ENCODE measurements at regions not wholly inside any gene's neighbourhood (a gene's known extent, or its start where the extent isn't known, plus 50 kb on each side); places are given as distances from the start of the nearest gene placed in this dataset.

DNA sequence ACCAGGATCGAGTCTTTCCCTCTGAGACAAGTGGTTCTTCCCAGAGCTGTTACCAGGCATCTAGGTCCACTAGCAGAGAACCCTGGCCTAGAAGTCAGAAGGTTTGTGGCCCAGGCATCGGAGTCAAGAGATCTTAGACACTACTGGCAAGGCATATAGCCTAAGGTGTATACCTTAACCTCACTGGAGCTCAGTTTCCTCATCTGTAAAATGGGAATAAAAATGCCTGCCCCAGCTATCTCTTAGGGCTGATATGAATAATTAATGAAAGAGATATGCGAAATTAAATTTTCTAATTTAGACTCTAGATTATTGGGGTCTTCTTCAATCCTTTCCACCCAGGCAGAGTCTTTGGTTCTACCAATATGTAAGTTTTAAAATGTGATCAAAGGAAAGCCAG is 60.5 kb upstream of the NLK start:
- 76 to 87% (median 84%) methylated on average over 3 of the region's 3 CpGs for WGBS, 5 donors

DNA sequence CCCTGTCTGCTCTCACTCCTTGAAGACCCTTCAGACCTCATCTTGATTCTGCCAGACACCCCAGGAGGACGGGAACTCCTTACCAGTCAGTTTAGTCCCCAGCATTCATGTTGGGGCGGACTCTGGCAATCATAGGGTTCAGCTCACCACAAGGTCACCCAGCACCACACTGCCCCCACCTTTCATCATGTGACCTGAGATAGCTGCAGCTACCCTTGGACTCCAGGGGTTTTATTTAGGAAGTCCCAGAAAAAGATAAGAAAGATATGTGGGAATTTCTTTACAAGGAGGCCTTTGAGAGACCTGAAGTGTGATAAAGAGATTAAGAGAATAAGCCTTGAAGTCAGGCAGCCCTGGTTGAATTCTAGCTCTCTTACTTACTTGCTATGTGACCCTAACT is 59.8 kb upstream of the NLK start:
- DNase-seq, result no peak
- Histone ChIP-seq H3K27ac (no peak overlapping the region), H3K27me3 (replicated peaks in 1 of 7) (peaks cover 0 to 8% (median 0%) of the 10 kb centered on the region in 7 donors), H3K4me1 (peaks cover 6 to 39% (median 12%) of the 10 kb centered on the region in 6 donors), H3K4me3 (no peak overlapping the region), H3K36me3 (no peaks in the 10 kb centered on the region), H3K9me3 (no peaks in the 10 kb centered on the region)
- WGBS, 5 donors, result 85 to 100% (median 91%) methylated on average over 2 of the region's 2 CpGs
- TF ChIP-seq POLR2AphosphoS5 (IDR thresholded peaks at IDR 0.05), result no peak
- no peak for TF ChIP-seq POLR2A (IDR thresholded peaks at IDR 0.05)
- TF ChIP-seq, protein P1, sequence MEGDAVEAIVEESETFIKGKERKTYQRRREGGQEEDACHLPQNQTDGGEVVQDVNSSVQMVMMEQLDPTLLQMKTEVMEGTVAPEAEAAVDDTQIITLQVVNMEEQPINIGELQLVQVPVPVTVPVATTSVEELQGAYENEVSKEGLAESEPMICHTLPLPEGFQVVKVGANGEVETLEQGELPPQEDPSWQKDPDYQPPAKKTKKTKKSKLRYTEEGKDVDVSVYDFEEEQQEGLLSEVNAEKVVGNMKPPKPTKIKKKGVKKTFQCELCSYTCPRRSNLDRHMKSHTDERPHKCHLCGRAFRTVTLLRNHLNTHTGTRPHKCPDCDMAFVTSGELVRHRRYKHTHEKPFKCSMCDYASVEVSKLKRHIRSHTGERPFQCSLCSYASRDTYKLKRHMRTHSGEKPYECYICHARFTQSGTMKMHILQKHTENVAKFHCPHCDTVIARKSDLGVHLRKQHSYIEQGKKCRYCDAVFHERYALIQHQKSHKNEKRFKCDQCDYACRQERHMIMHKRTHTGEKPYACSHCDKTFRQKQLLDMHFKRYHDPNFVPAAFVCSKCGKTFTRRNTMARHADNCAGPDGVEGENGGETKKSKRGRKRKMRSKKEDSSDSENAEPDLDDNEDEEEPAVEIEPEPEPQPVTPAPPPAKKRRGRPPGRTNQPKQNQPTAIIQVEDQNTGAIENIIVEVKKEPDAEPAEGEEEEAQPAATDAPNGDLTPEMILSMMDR (IDR thresholded peaks at IDR 0.05 in 8 of 11, conservative IDR thresholded peaks at IDR 0.05 in 3 of 11), result no peak
- intact Hi-C loops (cut with DNase I; ENCODE audit: low total_unique reads), result no loop called here

More for the DNA sequence above, 60.5 kb upstream of the NLK start:
- no peaks in the 10 kb centered on the region for H3K36me3 ChIP-seq
- no peaks in the 10 kb centered on the region for H3K9me3 ChIP-seq
- peaks cover 0 to 8% (median 0%) of the 10 kb centered on the region in 7 donors for H3K27me3 ChIP-seq (replicated peaks in 1 of 7)
- no peak for DNase-seq
- H3K4me1 ChIP-seq, result peaks cover 6 to 39% (median 12%) of the 10 kb centered on the region in 6 donors
- no peak overlapping the region for H3K27ac ChIP-seq
- no peak overlapping the region for H3K4me3 ChIP-seq
- intact Hi-C loops (cut with DNase I; ENCODE audit: low total_unique reads), result no loop called here
- TF ChIP-seq, protein P1 (IDR thresholded peaks at IDR 0.05 in 8 of 11, conservative IDR thresholded peaks at IDR 0.05 in 3 of 11), result no peak
- no peak for TF ChIP-seq POLR2AphosphoS5 (IDR thresholded peaks at IDR 0.05)
- no peak for TF ChIP-seq POLR2A (IDR thresholded peaks at IDR 0.05)

DNA sequence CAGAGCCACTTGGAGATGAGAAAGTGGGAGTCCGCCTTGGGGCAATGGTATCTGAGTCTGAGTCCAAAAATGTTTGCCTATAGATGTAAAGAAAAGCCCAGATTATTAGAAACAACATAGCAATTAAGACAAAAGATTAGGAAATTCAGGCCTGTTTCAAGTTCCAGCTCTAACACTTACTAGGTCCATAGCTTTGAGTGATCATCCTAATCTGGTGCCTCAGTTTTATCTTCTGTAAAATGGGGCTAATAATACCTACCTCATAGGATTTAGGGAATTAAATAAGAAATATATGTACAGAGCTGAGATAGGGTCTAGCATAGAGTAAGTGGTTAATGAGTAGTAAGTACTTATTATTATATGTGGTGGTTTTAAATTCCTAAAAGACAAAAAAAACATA is 58.6 kb upstream of the NLK start:
- intact Hi-C loops (cut with DNase I; ENCODE audit: low total_unique reads), result no loop called here
- H3K4me1 ChIP-seq, result peaks cover 6 to 42% (median 12%) of the 10 kb centered on the region in 6 donors
- WGBS, 5 donors, result 86 to 100% (median 93%) methylated on average over 1 of the region's 1 CpG
- H3K27me3 ChIP-seq (replicated peaks in 1 of 7), result peaks cover 0 to 8% (median 0%) of the 10 kb centered on the region in 7 donors
- TF ChIP-seq POLR2A (IDR thresholded peaks at IDR 0.05) (no peak), POLR2AphosphoS5 (IDR thresholded peaks at IDR 0.05) (no peak)
- TF ChIP-seq, protein P1 (IDR thresholded peaks at IDR 0.05 in 8 of 11, conservative IDR thresholded peaks at IDR 0.05 in 3 of 11), result no peak
- no peaks in the 10 kb centered on the region for H3K9me3 ChIP-seq
- no peak for DNase-seq
- H3K4me3 ChIP-seq, result no peak overlapping the region
- H3K27ac ChIP-seq, result peak overlapping the region; percentile 1 to 86 (median 74)
- no peaks in the 10 kb centered on the region for H3K36me3 ChIP-seq

DNA sequence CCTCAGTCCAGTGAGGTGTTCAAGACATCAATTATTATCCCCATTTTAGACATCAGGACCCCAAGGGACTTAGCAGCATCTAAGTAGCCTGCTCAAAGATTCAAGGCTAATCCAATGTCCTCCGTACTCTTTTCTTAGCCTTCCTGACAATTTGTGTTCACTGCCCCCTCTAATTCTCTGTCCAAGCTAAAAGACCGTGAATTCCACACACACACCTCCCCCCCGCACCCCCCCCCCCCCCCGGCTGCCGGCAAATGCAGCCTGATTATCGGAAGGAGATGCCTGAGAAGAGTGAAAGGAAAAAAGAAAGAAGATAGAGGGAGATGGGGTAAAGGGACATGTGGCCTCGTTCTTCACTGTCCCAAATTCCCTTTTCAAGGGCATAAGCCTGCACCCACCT is 58.1 kb upstream of the NLK start:
- intact Hi-C loops (cut with DNase I; ENCODE audit: low total_unique reads), result no loop called here
- H3K9me3 ChIP-seq, result no peaks in the 10 kb centered on the region
- H3K36me3 ChIP-seq, result no peaks in the 10 kb centered on the region
- peak overlapping the region; percentile 1 to 86 (median 74) for H3K27ac ChIP-seq
- no peak for DNase-seq
- 40 to 56% (median 46%) methylated on average over 3 to 7 of the region's 7 CpGs for WGBS, 5 donors
- H3K4me3 ChIP-seq, result peak overlapping the region in 2 of 8 donors; percentile 18 to 48
- H3K4me1 ChIP-seq, result peaks cover 6 to 40% (median 12%) of the 10 kb centered on the region in 6 donors
- peaks cover 0 to 8% (median 0%) of the 10 kb centered on the region in 7 donors for H3K27me3 ChIP-seq (replicated peaks in 1 of 7)
- TF ChIP-seq POLR2A (IDR thresholded peaks at IDR 0.05), result no peak
- TF ChIP-seq, protein P1 (IDR thresholded peaks at IDR 0.05 in 8 of 11, conservative IDR thresholded peaks at IDR 0.05 in 3 of 11), result no peak
- no peak for TF ChIP-seq POLR2AphosphoS5 (IDR thresholded peaks at IDR 0.05)

Data from spleen (tissue), 11 donors.